ENCODE measurements at regions not wholly inside any gene's neighbourhood (a gene's known extent, or its start where the extent isn't known, plus 50 kb on each side); places are given as distances from the start of the nearest gene placed in this dataset.

GRCh38 chr9:118318770-118319431, 614.7 kb downstream of the TLR4 start:
- no peak for DNase-seq

- DNase-seq, result no peak
Measured at GRCh38 chr9:118321788-118322187, 617.6 kb downstream of the TLR4 start.

GRCh38 chr9:118324706-118325105, 620.5 kb downstream of the TLR4 start:
- no peak for DNase-seq

GRCh38 chr9:118325757-118326156, 621.6 kb downstream of the TLR4 start:
- no peak for DNase-seq

- DNase-seq, result no peak
Measured at GRCh38 chr9:118326326-118326725, 622.1 kb downstream of the TLR4 start.

- no peak for DNase-seq
Measured at GRCh38 chr9:118330191-118330986, 626.2 kb downstream of the TLR4 start.

- DNase-seq, result no peak
Measured at GRCh38 chr9:118331622-118332045, 627.4 kb downstream of the TLR4 start.

- DNase-seq, result no peak
Measured at GRCh38 chr9:118336250-118336942, 632.2 kb downstream of the TLR4 start.

- DNase-seq, result no peak
Measured at GRCh38 chr9:118336943-118337330, 632.7 kb downstream of the TLR4 start.

- DNase-seq, result no peak
Measured at GRCh38 chr9:118360036-118360435, 655.8 kb downstream of the TLR4 start.

GRCh38 chr9:118362123-118362522, 657.9 kb downstream of the TLR4 start:
- DNase-seq, result no peak

GRCh38 chr9:118362596-118362995, 658.4 kb downstream of the TLR4 start:
- DNase-seq, result no peak

- DNase-seq, result no peak
Measured at GRCh38 chr9:118364266-118365106, 660.3 kb downstream of the TLR4 start.

- DNase-seq, result no peak
Measured at GRCh38 chr9:118366228-118366627, 662.0 kb downstream of the TLR4 start.

- DNase-seq, result no peak
Measured at GRCh38 chr9:118367383-118367782, 663.2 kb downstream of the TLR4 start.

GRCh38 chr9:118384531-118385100, 680.4 kb downstream of the TLR4 start:
- no peak for DNase-seq

GRCh38 chr9:118395415-118395814, 691.2 kb downstream of the TLR4 start:
- no peak for DNase-seq

- DNase-seq, result no peak
Measured at GRCh38 chr9:118401546-118401945, 697.3 kb downstream of the TLR4 start.

- DNase-seq, result no peak
Measured at GRCh38 chr9:118414676-118415075, 710.5 kb downstream of the TLR4 start.

GRCh38 chr9:118418887-118419565, 714.8 kb downstream of the TLR4 start:
- DNase-seq, result no peak

- DNase-seq, result no peak
Measured at GRCh38 chr9:118419676-118420075, 715.5 kb downstream of the TLR4 start.

GRCh38 chr9:118422508-118422907, 718.3 kb downstream of the TLR4 start:
- DNase-seq, result no peak
